Right renal pelvis (tissue), 4 donors: ENCODE measurements at regions not wholly inside any gene's neighbourhood (a gene's known extent, or its start where the extent isn't known, plus 50 kb on each side); places are given as distances from the start of the nearest gene placed in this dataset.
"Not testable (repeated sequence)": the region's sequence is repeated elsewhere in the genome, so short reads cannot be mapped to it uniquely, and the experiment has no call there.

Source experiments
- DNase-seq, 4 donors: peaks; one replicate each; pipeline ENCODE4 v3.0.0-alpha.2; 2013; ENCODE audit warnings: low read depth in 4 of 4, low spot score in 3 of 4, missing footprints in 1 of 4

DNA sequence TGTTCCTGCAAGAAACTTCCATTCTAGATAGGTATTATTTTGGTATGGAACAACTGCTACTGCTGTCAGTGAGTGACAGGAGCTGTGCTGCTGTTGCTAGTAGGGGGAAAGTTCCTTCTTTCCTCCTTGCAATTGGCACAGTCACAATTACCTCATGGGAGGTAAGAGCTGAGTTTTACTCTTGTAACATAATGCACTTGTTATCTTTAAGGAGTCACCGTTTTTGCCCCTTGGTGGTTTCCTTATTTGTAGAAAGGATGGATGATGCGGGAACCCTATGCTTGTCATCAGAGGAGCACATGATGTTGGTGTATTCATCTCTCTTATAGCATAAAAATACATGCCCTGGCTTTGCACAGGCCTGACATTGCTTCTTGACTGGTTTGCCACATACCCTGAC lies 234.7 kb upstream of the NPY start:
- no peak for DNase-seq

DNA sequence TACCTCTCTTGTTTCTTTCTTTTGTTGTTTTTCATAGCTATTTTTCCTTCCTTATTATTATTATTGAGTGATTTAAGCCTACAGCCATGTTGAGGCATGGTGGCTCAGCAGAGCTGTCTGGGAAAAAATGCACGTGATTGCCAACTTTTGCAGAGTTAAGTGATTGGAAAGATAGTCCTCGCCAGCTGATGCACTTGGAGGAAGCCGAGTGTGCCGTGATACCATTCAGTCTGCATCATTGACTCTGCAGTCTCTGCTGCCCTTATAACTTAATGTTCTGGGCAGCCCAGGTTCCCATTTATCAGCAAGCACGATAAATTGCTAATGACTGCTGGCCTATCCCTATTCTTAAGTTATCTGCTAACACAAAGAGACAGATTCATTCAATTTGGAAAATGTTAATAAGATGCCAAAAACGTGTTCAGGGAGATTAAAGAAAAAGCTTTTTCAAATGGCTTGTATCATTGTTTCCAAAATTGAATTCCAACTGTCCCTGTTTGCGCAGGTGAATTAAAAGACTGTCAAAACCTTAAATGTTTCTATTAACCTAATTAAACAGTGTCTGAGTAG lies 232.9 kb upstream of the NPY start:
- no peak for DNase-seq

DNA sequence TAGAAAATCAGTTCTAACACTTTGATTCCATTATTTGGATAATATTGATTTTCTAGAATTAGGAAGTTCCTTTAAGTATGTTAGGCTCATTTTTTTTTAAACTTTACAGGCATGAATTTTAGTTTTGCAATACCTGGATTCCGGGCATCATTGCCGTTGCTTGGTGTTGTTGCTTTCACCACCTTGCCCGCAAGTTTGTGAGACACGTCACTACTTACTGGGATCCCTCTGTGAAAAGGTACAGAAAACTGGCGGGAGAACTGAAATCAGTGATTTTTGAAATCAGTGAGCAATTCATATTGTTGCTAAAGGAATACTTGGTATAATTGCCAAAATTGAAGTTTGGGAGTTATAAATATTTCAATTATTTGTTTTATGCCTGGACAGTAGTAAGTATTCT lies 232.3 kb upstream of the NPY start:
- no peak for DNase-seq

DNA sequence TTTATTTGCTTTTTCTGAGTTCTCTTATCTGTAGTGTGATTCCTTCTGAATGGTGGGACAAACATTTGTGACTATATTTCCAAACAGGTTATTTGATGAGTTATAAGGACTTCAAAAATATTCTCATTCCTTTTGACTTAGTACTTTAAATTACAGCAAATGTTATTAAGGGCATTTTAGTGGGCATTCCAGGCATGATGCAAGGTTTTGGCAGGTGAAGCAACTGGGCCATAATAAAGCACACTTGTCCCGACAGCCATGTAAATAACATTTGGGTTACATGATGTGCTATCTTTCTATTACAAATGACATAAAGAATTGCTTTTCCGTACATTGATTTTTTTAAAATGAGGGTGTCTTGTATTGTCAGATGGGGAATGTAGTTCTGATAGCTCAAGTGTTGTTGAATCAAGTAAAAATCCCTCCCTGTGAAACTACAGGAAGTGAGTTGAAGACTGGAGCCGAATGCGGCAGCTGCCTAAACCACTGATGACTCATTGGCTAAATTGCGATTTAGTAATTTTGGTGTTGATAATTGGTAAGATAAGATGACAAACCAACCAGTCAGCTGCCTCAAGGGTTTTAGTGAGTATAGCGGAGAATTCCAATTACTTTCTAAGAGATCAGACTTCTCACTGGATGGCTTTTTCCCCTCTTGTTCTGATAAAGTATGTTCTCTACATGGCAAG lies 231.3 kb upstream of the NPY start:
- no peak for DNase-seq

DNA sequence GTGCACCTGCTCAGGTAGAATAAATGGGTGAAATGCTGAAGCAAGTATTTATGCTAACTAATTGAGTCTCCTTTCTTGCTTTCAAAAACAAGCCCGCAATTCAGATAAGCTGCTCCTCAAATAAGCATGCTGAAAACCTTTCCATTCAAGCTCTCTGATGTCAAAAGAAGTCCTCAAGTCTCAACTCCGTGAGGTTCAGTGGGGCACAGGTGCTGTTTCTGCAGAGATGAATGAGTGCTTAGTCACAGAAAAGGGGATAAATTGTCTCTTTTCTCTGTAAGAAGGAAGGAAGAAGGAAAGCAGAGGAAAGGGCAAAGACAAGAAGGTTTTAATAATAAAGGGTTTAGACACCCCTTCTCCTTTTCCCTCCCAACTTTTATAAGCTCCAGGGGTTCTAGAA lies 229.8 kb upstream of the NPY start:
- no peak for DNase-seq

DNA sequence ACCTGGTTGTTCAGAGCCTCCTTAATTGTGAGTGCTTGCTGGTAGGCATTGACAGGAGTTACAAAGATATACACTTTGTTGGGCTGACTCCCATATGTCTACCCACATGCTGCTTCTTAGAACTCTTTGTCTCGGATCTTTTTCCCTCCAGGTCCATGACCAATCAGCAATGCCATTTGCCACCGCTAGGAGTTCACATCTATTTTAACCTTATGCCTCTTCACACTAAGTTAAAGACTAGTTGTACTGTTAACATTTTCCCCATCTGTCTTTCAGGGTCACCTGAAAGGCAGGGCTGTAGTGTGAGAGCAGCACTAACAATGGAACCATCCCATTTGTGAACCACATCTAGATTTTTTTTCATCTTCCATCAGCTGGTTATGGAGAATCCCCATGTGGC lies 226.7 kb upstream of the NPY start:
- no peak for DNase-seq

DNA sequence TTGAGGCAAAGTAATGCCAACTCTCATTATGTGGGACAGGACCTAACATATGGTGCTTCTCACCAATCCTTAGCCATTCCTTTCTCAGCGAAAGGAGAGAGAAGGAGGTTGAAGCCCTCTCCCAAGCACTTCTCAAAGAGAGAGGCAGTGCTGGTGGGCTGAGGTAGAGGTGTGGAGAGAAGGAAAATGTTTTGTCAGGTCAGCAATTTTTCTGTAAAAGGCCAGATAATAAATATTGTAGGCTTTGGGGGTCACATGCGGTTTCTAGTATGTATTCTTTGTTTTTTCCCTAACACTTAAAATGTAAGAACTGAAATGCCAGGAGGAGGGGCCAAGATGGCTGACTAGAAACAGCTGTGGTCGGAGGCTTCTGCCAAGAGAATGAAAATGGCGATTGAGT lies 225.0 kb upstream of the NPY start:
- DNase-seq: no peak

DNA sequence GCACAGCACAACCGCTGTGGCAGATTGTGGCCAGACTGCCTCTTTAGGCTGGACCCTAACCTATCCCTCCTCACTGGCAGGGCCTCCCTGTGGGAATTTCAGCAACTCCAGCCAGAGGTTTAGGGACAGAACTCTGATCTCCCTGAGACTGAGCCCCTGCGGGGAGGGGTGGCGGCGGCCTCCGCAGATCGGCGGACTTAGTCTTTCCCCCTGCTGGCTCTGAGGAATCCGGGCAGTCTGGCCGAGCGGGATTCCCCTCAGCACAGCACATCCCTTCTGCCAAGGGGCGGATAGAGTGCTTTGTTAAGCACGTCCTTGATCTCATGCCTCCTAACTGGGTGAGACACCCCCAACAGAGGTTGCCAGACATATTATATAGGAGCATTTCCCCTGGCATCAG lies 224.2 kb upstream of the NPY start:
- no peak for DNase-seq

DNA sequence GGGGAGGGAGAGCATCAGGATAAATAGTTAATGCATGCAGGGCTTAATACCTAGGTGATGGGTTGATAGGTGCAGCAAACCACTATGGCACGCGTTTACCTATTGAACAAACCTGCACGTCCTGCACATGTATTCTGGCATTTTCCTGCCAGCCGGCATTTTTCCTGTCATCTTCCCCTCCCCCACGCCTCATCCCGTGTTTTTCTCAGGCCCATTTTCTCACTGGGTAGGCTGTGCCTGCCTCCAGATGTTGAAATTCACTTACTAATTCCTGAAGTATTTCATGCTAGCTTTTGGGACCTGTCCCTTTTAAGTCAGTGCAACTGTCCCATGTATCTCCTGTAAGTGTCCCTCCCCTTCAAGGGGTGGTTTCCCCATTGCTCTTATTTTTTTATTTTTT lies 220.3 kb upstream of the NPY start:
- no peak for DNase-seq

DNA sequence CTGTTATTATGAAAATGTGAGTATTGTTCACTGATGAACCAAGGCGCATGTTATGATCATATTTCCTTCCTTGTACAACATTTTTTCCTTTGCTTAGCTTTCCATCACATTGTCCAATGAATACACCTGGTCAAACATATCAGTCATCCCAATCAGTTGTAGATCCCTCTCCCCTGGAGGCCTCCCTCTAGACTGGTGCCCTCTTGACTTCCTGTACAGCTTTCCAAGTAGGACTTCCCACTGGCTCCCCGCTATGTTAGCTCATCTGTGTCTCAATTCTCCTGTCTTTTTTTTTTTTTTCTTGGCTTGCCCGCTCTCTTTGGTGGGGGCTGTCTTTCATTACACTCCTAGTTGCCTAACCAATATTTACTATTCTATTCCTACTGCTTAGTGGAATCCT lies 214.2 kb upstream of the NPY start:
- no peak for DNase-seq

DNA sequence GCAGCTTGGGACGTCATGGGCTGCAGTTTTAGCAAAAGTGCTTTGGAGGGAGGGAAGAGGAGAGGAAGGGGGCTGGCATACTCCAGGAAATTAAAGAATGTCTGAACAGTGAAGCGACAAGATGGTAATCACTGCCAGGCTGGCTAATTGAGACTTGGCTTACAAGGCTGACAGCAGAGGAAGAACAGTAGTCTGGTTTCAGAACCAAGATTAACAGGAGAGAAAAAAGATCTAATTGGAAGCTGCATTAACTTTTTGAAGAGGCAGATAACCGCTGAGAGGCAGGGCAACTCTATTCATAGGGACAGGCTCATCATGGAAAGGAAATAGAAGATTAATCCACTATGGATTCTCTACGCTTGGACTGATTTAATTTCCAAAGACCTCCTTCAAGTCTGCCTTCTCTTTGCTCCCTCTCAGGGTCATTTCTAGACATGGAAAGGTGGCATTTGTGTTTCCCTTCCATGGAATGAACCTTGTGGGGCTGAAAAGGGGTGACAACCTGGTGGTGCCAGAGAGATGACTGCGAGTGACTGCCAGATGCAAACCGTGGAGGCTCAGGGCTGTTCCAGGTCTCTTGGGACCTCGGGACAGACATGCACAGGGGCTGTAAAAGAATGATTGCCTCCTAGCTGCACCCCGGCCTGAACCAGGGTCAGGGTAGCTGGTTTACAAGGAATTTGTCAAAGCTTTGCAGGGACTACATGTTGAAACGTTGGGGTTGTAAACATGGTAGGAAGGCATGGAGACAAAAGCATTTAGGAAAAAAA lies 210.2 kb upstream of the NPY start:
- DNase-seq: no peak

DNA sequence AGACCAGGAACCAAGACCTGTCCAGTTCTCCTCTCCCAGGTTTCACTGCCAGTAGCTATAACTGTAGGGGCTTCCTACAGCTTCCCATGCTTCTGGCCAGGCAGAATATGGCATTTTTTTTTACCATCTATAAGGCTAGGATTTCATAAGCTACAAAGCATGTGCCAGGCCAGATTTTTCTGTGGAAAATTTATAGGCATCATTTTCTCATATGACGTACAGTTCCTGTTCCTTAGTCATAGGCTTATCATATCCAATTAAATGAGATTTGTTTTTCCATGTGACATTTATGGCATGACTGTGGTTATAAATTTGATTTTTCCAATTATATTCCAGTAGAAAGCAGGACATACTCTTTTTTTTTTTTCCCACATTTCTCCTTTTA lies 208.6 kb upstream of the NPY start:
- DNase-seq: no peak

DNA sequence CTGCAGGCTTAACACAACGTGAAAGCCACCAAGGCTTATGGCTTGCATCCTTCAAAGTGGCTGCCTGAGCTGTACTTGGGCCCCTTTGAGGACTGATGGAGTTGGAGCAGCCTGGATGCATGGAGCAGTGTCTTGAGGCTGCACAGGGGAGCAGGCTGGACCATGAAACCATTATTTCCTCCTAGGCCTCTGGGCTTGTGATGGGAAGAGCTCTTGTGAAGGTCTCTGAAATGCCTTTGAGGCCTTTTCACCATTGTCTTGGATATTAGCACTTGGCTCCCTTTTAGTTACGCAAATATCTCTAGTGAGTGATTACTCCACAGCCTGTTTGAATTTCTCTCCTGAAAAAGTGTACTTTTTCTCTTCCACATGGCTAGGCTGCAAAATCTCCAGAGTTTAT lies 201.2 kb upstream of the NPY start:
- no peak for DNase-seq

DNA sequence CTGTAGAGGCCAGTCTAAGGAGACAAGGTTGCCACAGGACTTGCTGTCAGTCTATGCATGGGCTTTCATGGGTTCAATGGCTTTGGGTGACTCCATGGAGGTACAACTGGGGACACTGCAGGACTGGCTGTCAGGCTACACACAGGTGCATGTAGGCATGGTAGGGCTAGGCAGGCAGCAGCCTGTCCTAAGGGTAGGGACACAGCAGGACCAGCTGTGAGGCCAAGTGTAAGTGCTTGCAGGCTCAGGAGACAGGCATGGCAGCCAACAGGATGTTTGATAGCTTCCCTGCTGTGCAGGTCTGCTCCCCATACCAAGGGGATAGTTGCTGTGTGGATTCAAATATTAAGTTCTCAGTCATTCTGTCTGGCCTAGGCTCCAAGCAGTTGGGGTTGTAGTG lies 181.0 kb upstream of the NPY start:
- DNase-seq: no peak

DNA sequence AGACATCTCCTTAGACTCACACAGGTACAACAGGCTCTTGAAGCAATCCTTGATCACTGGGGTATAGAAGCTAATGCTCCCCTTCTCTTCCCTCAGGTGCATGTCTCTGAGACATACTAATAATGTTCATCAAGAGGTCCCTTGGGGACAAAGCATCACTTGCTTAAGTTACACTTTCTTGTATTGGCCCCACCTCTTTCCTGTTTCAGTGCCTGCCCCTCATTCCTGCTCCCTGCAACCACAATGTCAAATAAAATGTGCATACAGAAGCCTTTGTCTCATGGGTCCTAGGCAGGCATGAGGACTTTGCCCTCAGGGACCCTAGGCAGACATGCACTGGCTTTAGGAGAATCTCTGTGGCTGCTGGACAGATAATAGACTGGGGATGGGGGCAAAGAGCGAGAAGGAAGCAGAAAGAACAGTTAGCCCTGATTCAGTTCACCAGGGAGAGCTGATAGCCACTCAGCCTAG lies 175.0 kb upstream of the NPY start:
- no peak for DNase-seq

DNA sequence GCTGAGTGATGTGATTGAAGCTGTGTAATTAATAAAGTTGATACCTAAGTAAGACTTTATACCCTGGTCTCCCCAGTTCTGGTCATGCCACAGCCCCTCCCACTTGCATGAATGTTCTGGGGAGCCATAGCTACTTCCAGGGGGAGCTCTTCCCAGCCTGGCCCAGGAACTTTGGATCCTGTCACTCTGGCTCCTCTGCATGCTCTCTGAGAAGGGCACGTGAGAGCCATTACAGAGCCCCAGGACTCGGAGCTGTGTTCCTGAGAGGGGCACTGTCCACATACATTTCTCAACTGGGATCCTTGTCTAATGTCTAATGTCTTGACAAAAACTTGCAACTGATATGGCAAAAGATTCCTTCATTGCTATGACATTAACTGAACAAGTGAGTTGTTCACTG lies 173.9 kb upstream of the NPY start:
- no peak for DNase-seq

DNA sequence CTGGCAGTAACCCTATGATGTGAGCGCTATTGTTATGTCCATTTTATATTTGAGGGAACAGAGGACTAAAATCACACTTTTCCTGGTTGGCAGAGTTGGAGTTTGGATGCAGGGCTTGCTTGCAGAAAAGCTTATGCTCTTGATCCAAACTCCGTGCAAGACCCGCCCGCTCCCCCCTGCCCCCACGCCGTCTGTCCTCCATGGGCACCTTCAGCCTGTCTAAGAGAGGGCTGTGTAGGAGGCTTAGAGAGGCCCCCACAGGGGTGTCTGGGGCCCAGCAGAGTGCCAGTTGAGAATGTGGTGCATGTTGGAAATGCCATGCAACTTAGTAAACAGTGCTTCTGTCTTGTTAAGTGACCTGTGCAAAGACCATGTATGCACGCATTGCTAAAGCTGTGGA lies 170.5 kb upstream of the NPY start:
- DNase-seq: no peak

DNA sequence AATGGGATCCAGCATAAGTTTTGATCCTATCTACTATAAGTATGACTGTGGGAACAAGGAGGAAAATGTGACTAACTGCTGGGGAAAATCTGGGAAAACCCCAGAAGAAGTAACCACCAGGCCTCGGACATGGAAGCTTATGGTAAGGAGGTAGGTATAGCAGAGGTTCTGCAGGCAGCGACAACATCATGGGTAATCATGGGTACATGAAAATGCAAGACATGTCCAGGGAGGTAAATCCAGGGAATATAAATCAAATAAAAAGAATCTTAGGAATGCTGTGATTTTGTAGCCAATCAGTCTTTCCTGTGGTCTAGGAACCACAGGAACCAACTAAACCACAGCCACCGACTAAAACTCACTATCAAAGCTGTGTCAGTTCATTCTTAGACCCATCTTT lies 168.3 kb upstream of the NPY start:
- DNase-seq: no peak

DNA sequence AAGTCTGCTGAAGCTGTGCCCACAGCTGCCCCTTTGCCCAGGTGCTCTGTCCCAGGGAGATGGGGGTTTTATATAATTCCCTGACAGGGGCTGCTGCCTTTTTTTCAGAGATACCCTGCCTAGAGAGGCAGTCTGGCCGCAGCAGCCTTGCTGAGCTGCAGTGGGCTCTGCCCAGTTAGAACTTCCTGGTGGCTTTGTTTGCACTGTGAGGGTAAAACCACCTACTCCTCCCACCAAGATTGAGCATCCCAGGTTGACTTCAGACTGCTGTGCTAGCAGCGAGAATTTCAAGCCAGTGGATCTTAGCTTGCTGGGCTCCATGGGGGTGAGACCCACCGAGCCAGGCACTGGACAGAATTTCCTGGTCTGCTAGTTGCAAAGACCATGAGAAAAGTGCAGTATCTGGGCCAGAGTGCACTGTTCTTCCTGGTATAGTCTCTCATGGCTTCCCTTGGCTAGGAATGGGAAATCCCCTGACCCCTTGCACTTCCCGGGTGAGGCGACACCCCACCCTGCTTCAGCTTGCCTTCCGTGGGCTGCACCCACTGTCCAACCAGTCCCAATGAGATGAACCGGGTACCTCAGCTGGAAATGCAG lies 166.0 kb upstream of the NPY start:
- not testable (repeated sequence) for DNase-seq

DNA sequence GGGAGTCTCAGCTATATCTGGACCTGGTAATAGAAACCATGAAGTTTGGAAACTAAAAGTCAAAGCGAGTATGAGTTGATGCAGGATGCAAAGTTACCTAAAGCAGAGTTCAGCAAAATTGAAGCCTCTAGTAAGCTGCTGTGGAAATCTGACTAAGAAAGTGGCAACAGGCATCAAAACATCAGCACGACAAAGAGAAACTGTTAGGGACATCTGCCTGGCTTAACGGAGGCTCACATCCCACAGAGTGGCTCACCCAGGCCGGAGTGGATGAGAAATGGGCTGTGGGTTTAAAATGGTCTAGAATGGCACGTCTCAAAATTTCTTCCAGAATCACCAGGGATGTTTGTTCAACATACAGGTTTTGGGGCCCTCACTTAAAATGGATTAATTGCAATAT lies 164.1 kb upstream of the NPY start:
- no peak for DNase-seq

DNA sequence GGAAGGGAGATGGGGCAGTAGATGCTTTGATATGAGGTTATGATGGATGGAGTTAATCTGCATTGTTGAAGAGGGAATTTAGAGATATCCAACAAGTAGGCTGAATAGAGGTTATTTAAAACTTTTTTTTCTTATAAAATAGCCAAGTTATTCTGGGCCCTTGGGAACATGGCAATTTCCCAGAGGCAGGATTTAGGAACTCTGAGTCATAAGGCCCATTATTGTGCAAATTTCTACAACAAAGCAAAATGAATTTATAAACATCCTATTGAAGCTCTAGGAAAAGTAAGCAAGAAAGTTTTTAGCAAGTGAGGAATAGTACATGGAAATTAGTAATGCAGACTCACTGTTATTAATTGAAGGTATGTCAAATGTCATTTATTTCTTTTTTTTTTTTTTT lies 160.9 kb upstream of the NPY start:
- no peak for DNase-seq

DNA sequence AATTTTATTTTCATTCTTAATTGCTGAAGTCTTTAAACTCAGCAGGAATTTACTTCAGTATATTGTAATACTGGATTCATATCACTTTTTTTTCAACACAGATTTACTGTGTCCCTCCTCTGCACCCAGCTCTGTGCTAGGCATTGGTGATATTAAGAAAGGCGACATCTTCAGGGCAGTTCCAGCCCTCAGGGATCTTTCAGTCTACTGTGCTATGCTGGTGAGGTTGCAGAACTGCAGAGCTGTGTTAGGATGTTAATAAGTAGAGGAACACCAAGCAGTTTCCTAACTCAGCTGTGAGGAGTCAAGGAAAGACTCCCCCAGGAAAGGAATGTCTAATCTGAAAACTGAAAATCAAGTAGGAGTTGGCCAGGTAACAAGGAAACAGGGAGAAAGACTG lies 158.2 kb upstream of the NPY start:
- DNase-seq: no peak
